H1 (cell line): ENCODE measurements at regions not wholly inside any gene's neighbourhood (a gene's known extent, or its start where the extent isn't known, plus 50 kb on each side); places are given as distances from the start of the nearest gene placed in this dataset.

Experiments used
- CTCF ChIA-PET: fragments of 300-600 bp; sonication (Branson Sonifier 250); formaldehyde crosslinking; loops from one replicate; lab custom pipeline; 2021; ENCODE audit not compliant: partially characterized antibody; lab: Charles Lee
- POLR2A ChIA-PET: fragments of 300-600 bp; sonication (Branson Sonifier 250); formaldehyde crosslinking; loops from one replicate; lab custom pipeline; 2021; ENCODE audit warnings: inconsistent platforms; ENCODE audit not compliant: partially characterized antibody; lab: Charles Lee
- DNase-seq, 2 experiments: peaks; one replicate each; pipeline versions ENCODE4 v3.0.0 to v3.0.0-alpha.2; 2010 to 2022; ENCODE audit warnings: low spot score in 2 of 2, low read depth in 1 of 2, mixed read lengths in 1 of 2
- FAIRE-seq: peaks from 2 replicates; lab custom pipeline; 2011; peaks lifted over from hg19 to GRCh38; lab: Jason Lieb, UNC
- H2AFZ ChIP-seq: 2 replicates; pipeline ENCODE4 v1.8.1; 2012; ENCODE audit warnings: low read length, inconsistent platforms
- H2AK5ac ChIP-seq: 2 replicates; pipeline ENCODE4 v1.6.1; 2013; ENCODE audit warnings: low read depth, low read length
- H2BK120ac ChIP-seq: replicated peaks from 2 replicates; pipeline ENCODE3; 2013; ENCODE audit warnings: low read depth, low read length, inconsistent platforms
- H2BK12ac ChIP-seq: 2 replicates; pipeline ENCODE4 v1.6.1; 2013; ENCODE audit warnings: low read depth, low read length
- H2BK15ac ChIP-seq: 2 replicates; pipeline ENCODE4 v1.6.1; 2013; ENCODE audit warnings: low read length
- H2BK20ac ChIP-seq: 2 replicates; pipeline ENCODE4 v1.6.1; 2013; ENCODE audit warnings: low read length
- H2BK5ac ChIP-seq: 2 replicates; pipeline ENCODE4 v1.6.1; 2013; ENCODE audit warnings: low read depth, low read length
- H3K14ac ChIP-seq: 2 replicates; pipeline ENCODE4 v1.6.1; 2013; ENCODE audit warnings: inconsistent platforms; ENCODE audit not compliant: insufficient read length
- H3K18ac ChIP-seq: 2 replicates; pipeline ENCODE4 v1.6.1; 2013; ENCODE audit warnings: low read length; ENCODE audit errors: extremely low read depth
- H3K23ac ChIP-seq: 2 replicates; pipeline ENCODE4 v1.6.1; 2013; ENCODE audit warnings: inconsistent platforms; ENCODE audit not compliant: insufficient read length
- H3K23me2 ChIP-seq: 2 replicates; pipeline ENCODE4 v1.6.1; 2013; ENCODE audit warnings: low read depth, low read length
- H3K27ac ChIP-seq: 2 replicates; pipeline ENCODE4 v1.6.1; 2011; ENCODE audit warnings: low read depth, low read length, inconsistent platforms
- H3K27me3 ChIP-seq, 4 experiments: replicated peaks in 1 of 4; 1 replicate in 1 of 4; 2 replicates in 3 of 4; pipeline versions ENCODE4 v1.6.1 to v1.8.1; 2011 to 2013; ENCODE audit warnings: low read length in 3 of 4, mild to moderate bottlenecking in 3 of 4, inconsistent platforms in 2 of 4, mixed read lengths in 2 of 4, moderate library complexity in 1 of 4; ENCODE audit not compliant: control insufficient read depth in 3 of 4, insufficient read depth in 3 of 4; ENCODE audit errors: extremely low read depth in 1 of 4
- H3K36me3 ChIP-seq, 4 experiments: 2 replicates each; pipeline versions ENCODE4 v1.6.1 to v1.8.1; 2011 to 2013; ENCODE audit warnings: mild to moderate bottlenecking in 4 of 4, low read length in 3 of 4, moderate library complexity in 2 of 4, control low read depth in 1 of 4, inconsistent platforms in 1 of 4; ENCODE audit not compliant: insufficient read depth in 4 of 4, control insufficient read depth in 2 of 4
- H3K4ac ChIP-seq: replicated peaks from 2 replicates; pipeline ENCODE3; 2013; ENCODE audit warnings: low read length, low read depth, mixed read lengths, inconsistent platforms; ENCODE audit not compliant: insufficient read length
- H3K4me1 ChIP-seq, 4 experiments: replicated peaks in 1 of 4; 1 replicate in 1 of 4; 2 replicates in 3 of 4; pipeline versions ENCODE4 v1.6.1 to v1.8.1; 2011 to 2013; ENCODE audit warnings: low read length in 3 of 4, inconsistent platforms in 2 of 4, mixed read lengths in 1 of 4; ENCODE audit not compliant: insufficient read depth in 4 of 4, control insufficient read depth in 3 of 4
- H3K4me2 ChIP-seq, 2 experiments: 2 replicates each; pipeline versions ENCODE4 v1.6.1 to v1.8.1; 2011 to 2013; ENCODE audit warnings: low read depth in 2 of 2, low read length in 2 of 2, control low read depth in 1 of 2, inconsistent platforms in 1 of 2, mild to moderate bottlenecking in 1 of 2; ENCODE audit not compliant: insufficient read depth in 1 of 2
- H3K4me3 ChIP-seq, 4 experiments: fragments of 200-600, 300-600 bp in 1 of 4; sonication (generic), shearing (Covaris generic), sonication (Bioruptor Twin) in 1 of 4; 2 replicates each; pipeline versions ENCODE4 v1.5.1 to v1.8.1; 2011 to 2016; ENCODE audit warnings: low read length in 4 of 4, low read depth in 3 of 4, control low read depth in 2 of 4, inconsistent platforms in 2 of 4, mild to moderate bottlenecking in 2 of 4, mixed read lengths in 1 of 4, moderate library complexity in 1 of 4; ENCODE audit not compliant: insufficient read depth in 2 of 4; ENCODE audit errors: extremely low read depth in 1 of 4
- H3K56ac ChIP-seq: replicated peaks from 2 replicates; pipeline ENCODE3; 2013; ENCODE audit warnings: low read depth, mild to moderate bottlenecking, mixed read lengths, low read length, inconsistent platforms; ENCODE audit not compliant: insufficient read length
- H3K79me1 ChIP-seq: 2 replicates; pipeline ENCODE4 v1.6.1; 2013; ENCODE audit warnings: low read depth, low read length, control low read depth
- H3K79me2 ChIP-seq, 2 experiments: 2 replicates each; pipeline versions ENCODE4 v1.6.1 to v1.8.1; 2012 to 2013; ENCODE audit warnings: low read length in 2 of 2, mild to moderate bottlenecking in 2 of 2, inconsistent platforms in 1 of 2; ENCODE audit not compliant: insufficient read depth in 2 of 2, control insufficient read depth in 1 of 2
- H3K9ac ChIP-seq, 4 experiments: replicated peaks in 1 of 4; 1 replicate in 1 of 4; 2 replicates in 3 of 4; pipeline versions ENCODE4 v1.6.1 to v1.8.1; 2011 to 2013; ENCODE audit warnings: low read depth in 3 of 4, low read length in 3 of 4, control low read depth in 2 of 4, mild to moderate bottlenecking in 2 of 4, moderate library complexity in 2 of 4, inconsistent platforms in 1 of 4; ENCODE audit errors: extremely low read depth in 1 of 4
- H3K9me3 ChIP-seq, 2 experiments: 2 replicates each; pipeline versions ENCODE4 v1.6.1 to v1.8.1; 2012 to 2013; ENCODE audit warnings: mild to moderate bottlenecking in 2 of 2, moderate library complexity in 2 of 2, control low read depth in 1 of 2, inconsistent platforms in 1 of 2, low read depth in 1 of 2, low read length in 1 of 2, mixed read lengths in 1 of 2; ENCODE audit not compliant: insufficient read depth in 2 of 2
- H4K20me1 ChIP-seq, 2 experiments: replicated peaks in 1 of 2; 2 replicates each; pipeline versions ENCODE3 to v1.8.1; 2011 to 2013; ENCODE audit warnings: inconsistent platforms in 2 of 2, low read length in 2 of 2, mild to moderate bottlenecking in 1 of 2; ENCODE audit not compliant: insufficient read depth in 2 of 2, control insufficient read depth in 1 of 2
- H4K5ac ChIP-seq: 2 replicates; pipeline ENCODE4 v1.6.1; 2013; ENCODE audit warnings: low read length, low read depth, mixed read lengths, inconsistent platforms; ENCODE audit not compliant: insufficient read length
- H4K8ac ChIP-seq: 2 replicates; pipeline ENCODE4 v1.8.0; 2013; ENCODE audit warnings: mild to moderate bottlenecking, moderate library complexity, low read length, inconsistent platforms; ENCODE audit not compliant: insufficient read depth; ENCODE audit errors: extremely low read depth
- H4K91ac ChIP-seq: replicated peaks from 2 replicates; pipeline ENCODE3; 2013; ENCODE audit warnings: low read length, mixed read lengths, inconsistent platforms; ENCODE audit not compliant: insufficient read length
- ASH2L ChIP-seq: fragments of 200-600, 300-600 bp; sonication (generic); IDR thresholded peaks from one replicate; pipeline ENCODE4 v1.7.1; 2017; ENCODE audit warnings: low read length
- EGR1 ChIP-seq: IDR thresholded peaks from 2 replicates; pipeline ENCODE4 v1.6.1; 2011; ENCODE audit warnings: low read depth, low read length, borderline replicate concordance
- HDAC6 ChIP-seq: IDR thresholded peaks from one replicate; pipeline ENCODE4 v1.7.1; 2012; ENCODE audit warnings: low read depth, mild to moderate bottlenecking, inconsistent platforms, low read length, moderate library complexity
- KDM4A ChIP-seq: IDR thresholded peaks from one replicate; pipeline ENCODE4 v1.7.1; 2012; ENCODE audit warnings: low read depth, mild to moderate bottlenecking, moderate library complexity, low read length, inconsistent platforms; ENCODE audit not compliant: severe bottlenecking
- KDM5A ChIP-seq: fragments of 200-600 bp; IDR thresholded peaks from 2 replicates; pipeline ENCODE4 v1.7.1; 2012; ENCODE audit warnings: mild to moderate bottlenecking, low read length, inconsistent platforms, mixed read lengths
- NRF1 ChIP-seq: IDR thresholded peaks from 2 replicates; pipeline ENCODE4 v1.6.1; 2011; ENCODE audit warnings: mild to moderate bottlenecking, low read depth, low read length, improper control_type of control experiment
- RBBP5 ChIP-seq: IDR thresholded peaks from 2 replicates; pipeline ENCODE4 v1.7.1; 2012; ENCODE audit warnings: low read depth, mild to moderate bottlenecking, inconsistent platforms, low read length, moderate library complexity, borderline replicate concordance
- WGBS, 2 experiments: shearing (Covaris generic) in 1 of 2; methylation state at CpG; one replicate each; pipeline versions ENCODE4 v1.1.6 to v1.1.7; 2013 to 2015; ENCODE audit warnings: low lambda C conversion rate in 2 of 2, mixed read lengths in 2 of 2, inconsistent platforms in 1 of 2, low coverage in 1 of 2, missing lambda C conversion rate in 1 of 2; ENCODE audit not compliant: insufficient replicate concordance in 2 of 2, insufficient coverage in 1 of 2, insufficient read length in 1 of 2; ENCODE audit errors: extremely low coverage in 1 of 2, missing lambda C conversion rate in 1 of 2; 5-methylcytosine and 5-hydroxymethylcytosine counted together
- TF ChIP-seq, protein P1 (sequence below): IDR thresholded peaks from 2 replicates; pipeline ENCODE4 v1.6.1; 2012; ENCODE audit warnings: inconsistent platforms

DNA sequence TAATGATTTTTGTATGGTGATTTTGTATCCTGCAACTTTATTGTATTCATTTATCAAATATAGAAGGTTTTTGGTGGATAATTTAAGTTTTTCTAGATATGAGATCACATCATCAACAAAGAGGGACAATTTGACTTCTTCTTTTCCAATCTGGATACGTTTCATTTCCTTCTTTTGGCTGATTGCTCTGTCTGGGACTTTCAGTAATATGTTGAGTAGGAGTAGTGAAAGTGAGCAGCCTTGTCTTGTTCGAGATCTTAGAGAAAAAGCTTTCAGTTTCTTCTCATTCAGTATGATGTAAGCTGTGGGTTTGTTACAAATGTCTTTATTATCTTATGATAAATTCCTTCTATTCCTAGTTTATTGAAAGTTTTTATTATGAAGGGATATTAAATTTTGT lies 352.0 kb upstream of the DACH1 start:
- Histone ChIP-seq H4K5ac (no peak overlapping the region), H2AK5ac (no peak overlapping the region), H3K56ac (no peak overlapping the region), H2AFZ (no peak overlapping the region), H3K27ac (no peak overlapping the region), H3K79me2 (no peaks in the 10 kb centered on the region), H3K4ac (no peak overlapping the region), H2BK120ac (no peak overlapping the region), H3K79me1 (no peaks in the 10 kb centered on the region), H3K4me2 (no peak overlapping the region), H3K18ac (no peak overlapping the region), H4K20me1 (no peaks in the 10 kb centered on the region), H3K36me3 (no peaks in the 10 kb centered on the region), H3K9ac (no peak overlapping the region), H2BK15ac (no peak overlapping the region), H3K14ac (no peak overlapping the region), H4K91ac (no peak overlapping the region), H3K27me3 (no peaks in the 10 kb centered on the region), H4K8ac (no peak overlapping the region), H3K9me3 (no peaks in the 10 kb centered on the region), H3K23ac (no peak overlapping the region), H2BK20ac (no peak overlapping the region), H3K23me2 (no peaks in the 10 kb centered on the region), H2BK5ac (no peak overlapping the region), H3K4me1 (no peaks in the 10 kb centered on the region), H3K4me3 (no peak overlapping the region), H2BK12ac (no peak overlapping the region)
- DNase-seq, result no peak
- FAIRE-seq, result no peak
- CTCF ChIA-PET, result no interaction called here
- 96% methylated on average over 2 of the region's 2 CpGs; no CpG with 5 or more reads in 1 of the 2 experiments for WGBS, 2 experiments
- no peak for TF ChIP-seq NRF1
- no peak for TF ChIP-seq HDAC6
- TF ChIP-seq KDM5A, result no peak
- TF ChIP-seq, protein P1, sequence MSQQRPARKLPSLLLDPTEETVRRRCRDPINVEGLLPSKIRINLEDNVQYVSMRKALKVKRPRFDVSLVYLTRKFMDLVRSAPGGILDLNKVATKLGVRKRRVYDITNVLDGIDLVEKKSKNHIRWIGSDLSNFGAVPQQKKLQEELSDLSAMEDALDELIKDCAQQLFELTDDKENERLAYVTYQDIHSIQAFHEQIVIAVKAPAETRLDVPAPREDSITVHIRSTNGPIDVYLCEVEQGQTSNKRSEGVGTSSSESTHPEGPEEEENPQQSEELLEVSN, result no peak
- TF ChIP-seq KDM4A, result no peak
- no peak for TF ChIP-seq RBBP5
- TF ChIP-seq ASH2L, result no peak
- no peak for TF ChIP-seq EGR1
- POLR2A ChIA-PET, result no interaction called here
